ENCODE measurements at regions not wholly inside any gene's neighbourhood (a gene's known extent, or its start where the extent isn't known, plus 50 kb on each side); places are given as distances from the start of the nearest gene placed in this dataset.

DNA sequence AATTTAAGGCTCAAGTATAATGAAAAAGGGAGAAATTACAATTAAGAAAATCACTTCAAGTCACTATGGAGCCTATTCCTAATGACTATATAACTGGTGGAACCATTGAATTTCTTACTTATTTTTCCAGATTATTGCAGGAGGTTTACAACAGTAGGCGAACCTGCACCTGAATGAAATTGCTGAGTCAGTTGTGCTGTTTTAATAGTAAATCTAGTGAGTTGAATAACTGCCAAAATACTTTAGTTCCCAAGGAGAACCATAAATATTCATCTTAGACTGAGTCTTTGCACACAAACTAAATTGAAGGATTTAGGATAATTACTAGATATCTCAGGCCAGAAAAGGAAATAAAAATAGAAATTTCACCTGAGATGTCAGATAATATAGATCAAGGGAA is 1052.8 kb downstream of the NAALADL2 start:
- Histone ChIP-seq H3K9ac (no peak overlapping the region), H3K36me3 (no peaks in the 10 kb centered on the region), H3K9me3 (replicated peaks in 1 of 11) (peaks cover 0 to 17% (median 5%) of the 10 kb centered on the region in 11 experiments; a peak in 7 of 22 replicates), H4K20me1 (no peaks in the 10 kb centered on the region), H3K4me3 (no peak overlapping the region), H3K27ac (no peak overlapping the region), H3K4me2 (no peak overlapping the region), H3K4me1 (no peaks in the 10 kb centered on the region), H3K27me3 (no peaks in the 10 kb centered on the region)
- TF ChIP-seq Cebpa-rat (IDR thresholded peaks at IDR 0.05), result no peak

DNA sequence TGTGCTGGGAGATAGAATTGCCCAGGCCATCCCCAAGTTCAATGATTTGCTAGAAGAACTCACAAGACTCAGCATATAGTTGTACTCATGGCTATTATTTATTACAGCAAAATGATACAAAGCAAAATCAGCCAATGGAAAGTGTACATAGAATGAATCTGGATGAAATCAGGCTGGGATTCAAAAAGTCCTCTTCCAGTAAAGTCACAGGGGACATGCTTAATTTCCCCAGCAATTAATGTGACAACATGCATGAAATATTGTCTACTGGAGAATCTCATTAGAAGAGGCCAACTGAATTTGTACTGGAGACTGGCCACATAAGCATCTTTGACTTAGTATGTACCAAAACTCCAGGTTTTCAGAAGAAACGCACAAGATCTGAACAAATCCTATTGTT is 1043.1 kb downstream of the NAALADL2 start:
- H3K36me3 ChIP-seq, result no peaks in the 10 kb centered on the region
- H3K4me3 ChIP-seq, result no peak overlapping the region
- H3K9ac ChIP-seq, result no peak overlapping the region
- no peaks in the 10 kb centered on the region for H4K20me1 ChIP-seq
- H3K27me3 ChIP-seq, result no peaks in the 10 kb centered on the region
- no peak overlapping the region for H3K4me2 ChIP-seq
- no peaks in the 10 kb centered on the region for H3K4me1 ChIP-seq
- H3K27ac ChIP-seq, result no peak overlapping the region
- TF ChIP-seq Cebpa-rat (IDR thresholded peaks at IDR 0.05), result no peak
- peaks cover 0 to 7% (median 0%) of the 10 kb centered on the region in 11 experiments; a peak in 3 of 22 replicates for H3K9me3 ChIP-seq (replicated peaks in 1 of 11)

DNA sequence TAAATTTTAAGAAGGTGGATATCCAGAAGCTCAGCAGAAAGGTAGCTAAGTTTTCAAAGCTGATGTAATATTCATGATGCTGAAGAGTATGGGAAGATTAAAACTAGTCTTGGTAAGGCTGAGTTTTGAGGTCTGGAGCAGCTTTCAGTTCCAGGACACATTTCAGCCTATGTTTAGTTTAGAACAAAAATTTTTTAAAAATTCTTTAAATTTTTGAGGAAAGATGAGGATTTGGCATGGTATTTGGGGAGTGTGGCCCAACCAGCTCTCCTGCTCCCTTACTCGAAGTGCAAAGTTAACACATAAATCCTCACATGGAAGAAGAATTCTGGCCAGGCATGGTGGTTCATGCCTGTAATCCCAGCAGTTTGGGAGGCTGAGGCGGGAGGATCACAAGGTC is 1039.1 kb downstream of the NAALADL2 start:
- Histone ChIP-seq H3K9me3 (replicated peaks in 1 of 11) (peaks cover 0 to 7% (median 0%) of the 10 kb centered on the region in 11 experiments; a peak in 5 of 22 replicates), H3K4me2 (no peak overlapping the region), H3K4me1 (no peaks in the 10 kb centered on the region), H3K36me3 (no peaks in the 10 kb centered on the region), H4K20me1 (no peaks in the 10 kb centered on the region), H3K27me3 (no peaks in the 10 kb centered on the region), H3K27ac (no peak overlapping the region), H3K9ac (no peak overlapping the region), H3K4me3 (no peak overlapping the region)
- TF ChIP-seq Cebpa-rat (IDR thresholded peaks at IDR 0.05), result no peak

DNA sequence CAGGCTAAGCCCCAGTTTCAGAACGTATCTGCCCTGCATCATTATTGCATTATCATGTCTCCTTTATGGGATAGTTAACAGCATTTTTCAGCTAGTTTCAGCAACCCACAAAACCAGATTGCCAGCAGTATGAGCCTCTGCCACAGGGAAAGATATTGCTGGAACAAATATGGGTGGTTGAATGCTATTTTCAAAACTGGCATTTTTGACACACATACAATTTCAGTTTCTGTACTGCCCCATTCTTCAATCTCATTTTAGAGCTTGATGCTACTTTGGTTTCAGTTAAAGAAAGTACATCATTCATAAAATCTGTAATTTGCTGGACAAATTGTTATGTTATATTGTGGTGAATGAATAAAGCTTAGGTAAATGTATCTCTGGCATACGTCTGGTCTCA is 1037.5 kb downstream of the NAALADL2 start:
- Histone ChIP-seq H3K9ac (no peak overlapping the region), H3K4me3 (no peak overlapping the region), H3K4me2 (no peak overlapping the region), H3K27ac (no peak overlapping the region), H3K9me3 (replicated peaks in 1 of 11) (peaks cover 0 to 7% (median 0%) of the 10 kb centered on the region in 11 experiments; a peak in 5 of 22 replicates), H3K4me1 (no peaks in the 10 kb centered on the region), H4K20me1 (no peaks in the 10 kb centered on the region), H3K27me3 (no peaks in the 10 kb centered on the region), H3K36me3 (no peaks in the 10 kb centered on the region)
- TF ChIP-seq Cebpa-rat (IDR thresholded peaks at IDR 0.05), result no peak

DNA sequence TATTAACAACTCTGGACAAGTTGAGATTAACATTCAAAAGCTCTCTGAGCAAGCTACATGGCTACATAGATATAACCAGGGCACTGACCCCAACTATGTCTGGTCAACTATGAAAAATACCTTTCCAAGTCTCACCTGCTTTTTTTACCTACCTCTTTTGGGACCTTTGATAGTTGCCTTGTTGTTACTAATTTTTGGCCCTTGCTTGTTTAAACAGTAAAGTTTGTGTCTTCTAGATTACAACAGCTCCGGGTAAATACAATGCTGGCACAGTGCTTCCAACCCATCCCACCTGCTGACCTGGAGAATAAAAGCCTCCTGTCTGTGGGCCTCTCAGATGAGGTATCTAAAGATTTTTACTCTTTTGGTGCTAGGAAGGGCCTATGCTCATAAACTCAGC is 1036.6 kb downstream of the NAALADL2 start:
- H3K27ac ChIP-seq, result no peak overlapping the region

DNA sequence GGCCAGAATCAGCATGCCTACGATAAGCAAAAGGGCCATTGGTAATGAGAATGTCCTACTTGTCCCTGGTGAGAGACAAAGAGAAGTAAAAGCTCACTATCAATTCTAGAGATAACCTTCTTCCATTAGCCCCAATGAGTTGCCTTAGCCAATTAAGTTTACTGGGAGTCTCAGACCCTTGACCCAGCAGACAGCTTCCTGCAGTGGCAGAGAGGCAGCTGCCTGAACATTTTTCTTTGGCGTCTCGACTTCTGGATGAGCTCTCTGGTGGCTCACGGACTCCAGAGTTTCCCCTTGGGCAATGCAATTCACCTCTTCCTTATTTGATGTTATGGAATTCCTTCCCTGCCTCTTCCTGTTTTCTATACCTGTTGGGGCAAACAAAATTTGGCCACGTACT is 1034.4 kb downstream of the NAALADL2 start:
- no peak overlapping the region for H3K4me3 ChIP-seq
- H3K4me2 ChIP-seq, result no peak overlapping the region
- no peaks in the 10 kb centered on the region for H3K27me3 ChIP-seq
- no peak overlapping the region for H3K27ac ChIP-seq
- no peaks in the 10 kb centered on the region for H3K36me3 ChIP-seq
- H3K4me1 ChIP-seq, result no peaks in the 10 kb centered on the region
- no peak for TF ChIP-seq Cebpa-rat (IDR thresholded peaks at IDR 0.05)
- no peak overlapping the region for H3K9ac ChIP-seq
- H3K9me3 ChIP-seq (replicated peaks in 1 of 11), result peaks cover 0 to 12% (median 0%) of the 10 kb centered on the region in 11 experiments; a peak in 6 of 22 replicates
- H4K20me1 ChIP-seq, result no peaks in the 10 kb centered on the region

More for the DNA sequence above, 1036.6 kb downstream of the NAALADL2 start:
- Histone ChIP-seq H3K4me1 (no peaks in the 10 kb centered on the region), H3K27me3 (no peaks in the 10 kb centered on the region), H3K9ac (no peak overlapping the region), H3K36me3 (no peaks in the 10 kb centered on the region), H3K4me2 (no peak overlapping the region), H4K20me1 (no peaks in the 10 kb centered on the region), H3K4me3 (no peak overlapping the region), H3K9me3 (replicated peaks in 1 of 11) (peaks cover 0 to 12% (median 0%) of the 10 kb centered on the region in 11 experiments; a peak in 6 of 22 replicates)
- TF ChIP-seq Cebpa-rat (IDR thresholded peaks at IDR 0.05), result no peak

DNA sequence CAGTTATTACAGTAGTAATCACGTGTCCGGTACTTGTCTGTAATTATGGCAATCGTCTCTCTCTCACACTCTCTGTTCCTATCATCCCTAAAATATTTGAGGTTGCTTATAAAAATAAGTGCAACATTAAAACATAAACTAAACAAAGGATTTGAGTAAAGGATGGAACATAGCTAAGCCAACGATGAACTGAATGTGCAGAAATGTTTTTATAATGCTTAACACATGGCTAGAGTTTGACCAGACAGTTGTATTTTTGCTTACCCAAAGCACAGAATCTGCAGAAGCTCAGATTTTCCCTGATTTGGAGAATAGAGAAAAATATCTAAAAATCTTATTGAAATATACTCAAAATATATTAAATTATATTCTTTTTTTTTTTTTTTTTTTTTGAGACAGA is 1030.9 kb downstream of the NAALADL2 start:
- no peak for TF ChIP-seq Cebpa-rat (IDR thresholded peaks at IDR 0.05)
- Histone ChIP-seq H3K9ac (no peak overlapping the region), H3K27me3 (no peaks in the 10 kb centered on the region), H3K4me3 (no peak overlapping the region), H3K4me2 (no peak overlapping the region), H3K4me1 (no peaks in the 10 kb centered on the region), H3K36me3 (no peaks in the 10 kb centered on the region), H3K27ac (no peak overlapping the region), H3K9me3 (replicated peaks in 1 of 11) (peaks cover 3 to 16% (median 10%) of the 10 kb centered on the region in 11 experiments; a peak in 16 of 22 replicates), H4K20me1 (no peaks in the 10 kb centered on the region)

DNA sequence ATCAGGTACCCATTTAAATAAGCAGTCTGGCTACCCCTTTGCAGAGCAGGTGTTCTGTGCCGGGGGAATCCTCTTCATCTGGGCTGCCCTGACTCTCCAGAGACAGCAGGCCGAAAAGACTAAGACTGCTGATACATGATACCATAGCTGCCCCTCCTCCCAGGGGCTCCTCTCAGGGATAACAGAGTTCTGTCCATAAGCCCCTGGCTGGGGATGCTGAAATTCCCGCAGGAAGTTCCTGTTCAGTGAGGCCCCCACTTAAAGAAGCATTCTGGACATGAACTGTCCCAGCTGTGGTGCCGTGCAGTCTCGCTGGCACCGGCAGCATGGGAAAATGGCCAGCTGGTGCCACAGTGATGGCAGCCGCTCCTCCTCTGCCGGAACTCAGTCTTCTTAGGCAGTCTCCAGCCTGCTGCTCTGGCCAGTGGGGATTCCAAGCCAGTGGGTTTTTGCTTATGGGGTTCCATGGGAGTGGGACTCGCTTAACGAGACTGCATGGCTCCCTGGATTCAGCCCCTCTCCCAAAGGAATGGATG is 1026.2 kb downstream of the NAALADL2 start:
- Histone ChIP-seq H3K9me3 (replicated peaks in 1 of 11) (peaks cover 6 to 30% (median 16%) of the 10 kb centered on the region in 11 experiments; a peak in 17 of 22 replicates), H3K4me3 (no peak overlapping the region)

DNA sequence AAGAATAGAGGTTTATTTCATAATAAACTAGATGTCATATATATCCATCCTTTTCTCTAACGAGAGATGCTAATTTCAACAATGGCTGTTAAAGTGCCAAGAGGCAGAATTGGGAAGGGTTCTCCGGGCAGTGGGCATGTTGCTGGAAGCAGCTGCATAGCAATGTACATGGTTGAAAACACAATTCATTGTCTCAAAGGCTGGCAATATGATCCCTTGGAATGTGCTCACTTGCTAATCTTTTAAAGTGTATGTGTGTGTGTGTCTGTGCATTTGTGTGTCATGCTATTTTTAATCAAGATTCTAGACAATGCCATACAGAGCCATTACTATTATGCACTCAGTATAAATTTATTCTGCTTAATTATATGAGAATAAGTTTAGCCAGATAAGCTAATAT is 1020.3 kb downstream of the NAALADL2 start:
- H3K4me1 ChIP-seq, result no peaks in the 10 kb centered on the region
- no peak overlapping the region for H3K4me2 ChIP-seq
- peaks cover 0 to 21% (median 3%) of the 10 kb centered on the region in 11 experiments; a peak in 8 of 22 replicates for H3K9me3 ChIP-seq (replicated peaks in 1 of 11)
- H3K36me3 ChIP-seq, result no peaks in the 10 kb centered on the region
- H3K27ac ChIP-seq, result no peak overlapping the region
- H3K4me3 ChIP-seq, result no peak overlapping the region
- no peaks in the 10 kb centered on the region for H4K20me1 ChIP-seq
- no peak for TF ChIP-seq Cebpa-rat (IDR thresholded peaks at IDR 0.05)
- no peaks in the 10 kb centered on the region for H3K27me3 ChIP-seq
- no peak overlapping the region for H3K9ac ChIP-seq

More for the DNA sequence above, 1026.2 kb downstream of the NAALADL2 start:
- Histone ChIP-seq H3K9ac (no peak overlapping the region), H3K4me1 (no peaks in the 10 kb centered on the region), H3K27me3 (no peaks in the 10 kb centered on the region), H3K27ac (no peak overlapping the region), H3K36me3 (no peaks in the 10 kb centered on the region), H3K4me2 (no peak overlapping the region), H4K20me1 (no peaks in the 10 kb centered on the region)
- TF ChIP-seq Cebpa-rat (IDR thresholded peaks at IDR 0.05), result no peak

DNA sequence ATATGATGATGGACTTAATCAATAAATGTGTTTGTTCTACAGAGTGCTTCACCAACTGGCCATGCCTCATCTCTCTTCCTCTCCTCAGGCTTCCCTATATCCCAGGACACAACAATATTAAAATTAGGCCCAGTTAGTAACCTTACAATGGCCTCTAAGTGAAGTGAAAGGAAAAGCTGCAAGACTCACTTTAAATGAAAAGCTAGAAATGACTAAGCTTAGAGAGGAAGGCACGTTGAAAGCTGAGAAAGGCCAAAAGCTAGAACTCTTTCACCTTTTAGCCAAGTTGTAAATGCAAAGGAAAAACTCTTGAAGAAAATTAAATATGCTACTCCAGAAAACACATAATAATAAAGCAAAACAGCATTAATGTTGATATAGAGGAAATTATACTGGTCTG is 1010.3 kb downstream of the NAALADL2 start:
- TF ChIP-seq Cebpa-rat (IDR thresholded peaks at IDR 0.05), result no peak

More for the DNA sequence above, 1010.3 kb downstream of the NAALADL2 start:
- Histone ChIP-seq H3K36me3 (no peaks in the 10 kb centered on the region), H3K4me2 (no peak overlapping the region), H3K9ac (no peak overlapping the region), H3K27me3 (no peaks in the 10 kb centered on the region), H3K9me3 (replicated peaks in 1 of 11) (peaks cover 0 to 6% (median 0%) of the 10 kb centered on the region in 11 experiments; a peak in 2 of 22 replicates), H4K20me1 (no peaks in the 10 kb centered on the region), H3K4me1 (no peaks in the 10 kb centered on the region), H3K27ac (no peak overlapping the region), H3K4me3 (no peak overlapping the region)

Measured in BLaER1 treated with 17β-estradiol and CSF1 and Interleukin-3, amounts not matched to agents 10 nM and 100 nM (cell line).